ENCODE measurements at regions not wholly inside any gene's neighbourhood (a gene's known extent, or its start where the extent isn't known, plus 50 kb on each side); places are given as distances from the start of the nearest gene placed in this dataset.
A peak's percentile ranks its signal among the peaks of the same experiment; 100 is the strongest.

DNA sequence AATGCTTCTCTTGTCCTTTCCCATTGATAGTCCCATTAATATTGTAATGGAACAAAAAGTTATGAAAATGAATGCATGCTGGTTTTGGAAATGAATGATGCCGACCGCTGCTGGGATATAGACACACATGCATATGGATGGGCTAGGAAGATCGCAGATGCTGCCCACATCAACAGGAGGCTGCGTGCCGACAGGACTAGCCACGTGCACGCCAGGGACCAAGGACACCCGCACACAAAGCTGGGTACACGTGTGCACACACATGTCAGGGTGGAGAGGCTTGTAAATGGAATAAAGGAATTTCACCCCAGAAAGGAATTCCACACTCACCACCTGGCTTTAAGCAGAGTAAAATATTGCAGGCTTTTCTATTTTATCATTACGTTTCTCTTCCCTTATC lies 153.8 kb upstream of the VASH1 start:
- H3K4me1 ChIP-seq (ENCODE audit: control insufficient read depth, insufficient read depth, low read length), result peaks cover 12% of the 10 kb centered on the region
- no peak overlapping the region for H3K9ac ChIP-seq (ENCODE audit: low read depth, low read length)
- no peak overlapping the region for H3K27ac ChIP-seq (ENCODE audit: low read depth, low read length)

GRCh38 chr14:76612654-76613053 lies 148.6 kb upstream of the VASH1 start:
- Histone ChIP-seq H3K9me3 (ENCODE audit: control insufficient read depth, insufficient read depth, low read length) (no peaks in the 10 kb centered on the region), H3K4me1 (ENCODE audit: control insufficient read depth, insufficient read depth, low read length) (peaks cover 26% of the 10 kb centered on the region), H3K4me3 (ENCODE audit: low read depth, low read length) (no peak overlapping the region), H3K27ac (ENCODE audit: low read depth, low read length) (peak overlapping the region; percentile 32), H3K9ac (ENCODE audit: low read depth, low read length) (no peak overlapping the region; the same call in 1 of the 2 replicates), H3K36me3 (ENCODE audit: control insufficient read depth, insufficient read depth, low read length) (no peaks in the 10 kb centered on the region), H3K27me3 (ENCODE audit: control insufficient read depth, insufficient read depth, low read length) (no peaks in the 10 kb centered on the region)

More for the DNA sequence above, 153.8 kb upstream of the VASH1 start:
- Histone ChIP-seq H3K36me3 (ENCODE audit: control insufficient read depth, insufficient read depth, low read length) (no peaks in the 10 kb centered on the region), H3K9me3 (ENCODE audit: control insufficient read depth, insufficient read depth, low read length) (no peaks in the 10 kb centered on the region), H3K4me3 (ENCODE audit: low read depth, low read length) (no peak overlapping the region), H3K27me3 (ENCODE audit: control insufficient read depth, insufficient read depth, low read length) (no peaks in the 10 kb centered on the region)

DNA sequence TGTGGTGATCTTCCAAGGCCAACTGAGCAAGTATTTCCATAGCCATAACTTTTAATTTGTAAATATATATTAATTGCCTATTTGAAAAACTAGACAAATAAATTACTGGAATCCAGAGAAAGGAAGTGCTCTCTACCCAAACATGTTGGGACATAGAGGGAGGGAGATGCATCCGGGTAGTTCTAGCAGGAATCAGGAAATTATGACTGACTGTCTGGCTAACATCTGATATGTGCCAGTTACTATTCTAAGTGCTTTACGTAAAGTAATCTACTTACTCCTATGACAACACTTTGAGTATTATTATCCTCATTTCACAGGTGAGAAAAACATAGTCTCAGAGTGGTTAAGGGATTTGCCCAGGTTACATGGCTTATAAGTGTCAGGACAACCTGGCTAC lies 147.7 kb upstream of the VASH1 start:
- Histone ChIP-seq H3K9me3 (ENCODE audit: control insufficient read depth, insufficient read depth, low read length) (no peaks in the 10 kb centered on the region), H3K9ac (ENCODE audit: low read depth, low read length) (no peak overlapping the region), H3K36me3 (ENCODE audit: control insufficient read depth, insufficient read depth, low read length) (no peaks in the 10 kb centered on the region), H3K4me3 (ENCODE audit: low read depth, low read length) (no peak overlapping the region), H3K4me1 (ENCODE audit: control insufficient read depth, insufficient read depth, low read length) (peaks cover 26% of the 10 kb centered on the region), H3K27me3 (ENCODE audit: control insufficient read depth, insufficient read depth, low read length) (no peaks in the 10 kb centered on the region), H3K27ac (ENCODE audit: low read depth, low read length) (no peak overlapping the region)

- H3K9me3 ChIP-seq (ENCODE audit: control insufficient read depth, insufficient read depth, low read length), result no peaks in the 10 kb centered on the region
- H3K27ac ChIP-seq (ENCODE audit: low read depth, low read length), result no peak overlapping the region
- no peaks in the 10 kb centered on the region for H3K27me3 ChIP-seq (ENCODE audit: control insufficient read depth, insufficient read depth, low read length)
Observed at GRCh38 chr14:76615331-76615730, 145.9 kb upstream of the VASH1 start.

DNA sequence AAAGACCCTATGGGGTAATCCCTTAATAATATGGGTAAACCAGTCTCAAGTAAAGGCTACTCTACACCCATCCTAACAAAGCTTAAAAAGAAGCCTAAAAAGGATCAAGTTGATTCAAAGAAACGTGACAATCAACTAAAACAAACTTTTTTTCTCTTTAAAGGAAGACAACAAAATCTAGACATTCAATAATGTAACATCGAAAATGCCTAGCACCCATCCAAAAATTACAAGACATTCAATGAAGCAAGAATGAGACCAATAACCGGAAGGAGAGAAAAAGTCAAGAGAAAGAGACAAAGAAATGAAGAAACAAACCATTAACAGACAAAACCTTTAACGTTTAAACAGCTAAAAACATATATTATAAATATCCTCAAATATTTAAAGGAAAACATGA lies 143.8 kb upstream of the VASH1 start:
- Histone ChIP-seq H3K9me3 (ENCODE audit: control insufficient read depth, insufficient read depth, low read length) (no peaks in the 10 kb centered on the region), H3K36me3 (ENCODE audit: control insufficient read depth, insufficient read depth, low read length) (no peaks in the 10 kb centered on the region), H3K27me3 (ENCODE audit: control insufficient read depth, insufficient read depth, low read length) (no peaks in the 10 kb centered on the region), H3K4me1 (ENCODE audit: control insufficient read depth, insufficient read depth, low read length) (peaks cover 15% of the 10 kb centered on the region), H3K9ac (ENCODE audit: low read depth, low read length) (no peak overlapping the region), H3K27ac (ENCODE audit: low read depth, low read length) (no peak overlapping the region), H3K4me3 (ENCODE audit: low read depth, low read length) (no peak overlapping the region)

More at GRCh38 chr14:76615331-76615730, 145.9 kb upstream of the VASH1 start:
- Histone ChIP-seq H3K4me3 (ENCODE audit: low read depth, low read length) (no peak overlapping the region), H3K36me3 (ENCODE audit: control insufficient read depth, insufficient read depth, low read length) (no peaks in the 10 kb centered on the region), H3K9ac (ENCODE audit: low read depth, low read length) (no peak overlapping the region), H3K4me1 (ENCODE audit: control insufficient read depth, insufficient read depth, low read length) (peaks cover 26% of the 10 kb centered on the region)

GRCh38 chr14:76636602-76637001 lies 124.7 kb upstream of the VASH1 start:
- H3K4me1 ChIP-seq (ENCODE audit: control insufficient read depth, insufficient read depth, low read length), result no peaks in the 10 kb centered on the region
- H3K27ac ChIP-seq (ENCODE audit: low read depth, low read length), result no peak overlapping the region
- H3K9ac ChIP-seq (ENCODE audit: low read depth, low read length), result no peak overlapping the region
- H3K4me3 ChIP-seq (ENCODE audit: low read depth, low read length), result no peak overlapping the region
- no peaks in the 10 kb centered on the region for H3K36me3 ChIP-seq (ENCODE audit: control insufficient read depth, insufficient read depth, low read length)
- no peaks in the 10 kb centered on the region; the same call in 1 of the 2 replicates for H3K9me3 ChIP-seq (ENCODE audit: control insufficient read depth, insufficient read depth, low read length)
- no peaks in the 10 kb centered on the region for H3K27me3 ChIP-seq (ENCODE audit: control insufficient read depth, insufficient read depth, low read length)

DNA sequence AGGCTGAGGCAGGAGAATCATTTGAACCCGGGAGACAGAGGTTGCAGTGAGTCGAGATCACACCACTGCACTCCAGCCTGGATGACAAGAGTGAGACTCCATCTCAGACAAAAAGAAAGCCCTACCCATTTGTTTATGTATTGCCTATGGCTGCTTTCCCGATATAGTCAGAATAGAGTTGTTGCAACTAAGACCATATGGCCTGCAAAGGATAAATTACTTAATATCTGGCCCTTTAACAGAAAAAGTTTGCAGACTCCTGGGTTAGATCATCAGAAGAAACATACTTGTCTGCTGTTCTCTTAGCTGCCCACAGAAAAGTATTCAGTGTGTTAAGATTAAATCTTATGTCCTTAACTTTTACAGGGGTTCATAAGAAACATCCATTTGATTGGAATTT lies 122.4 kb upstream of the VASH1 start:
- Histone ChIP-seq H3K9me3 (ENCODE audit: control insufficient read depth, insufficient read depth, low read length) (no peaks in the 10 kb centered on the region; the same call in 1 of the 2 replicates), H3K27me3 (ENCODE audit: control insufficient read depth, insufficient read depth, low read length) (no peaks in the 10 kb centered on the region), H3K36me3 (ENCODE audit: control insufficient read depth, insufficient read depth, low read length) (no peaks in the 10 kb centered on the region), H3K27ac (ENCODE audit: low read depth, low read length) (no peak overlapping the region), H3K4me1 (ENCODE audit: control insufficient read depth, insufficient read depth, low read length) (no peaks in the 10 kb centered on the region), H3K4me3 (ENCODE audit: low read depth, low read length) (no peak overlapping the region), H3K9ac (ENCODE audit: low read depth, low read length) (no peak overlapping the region)

- Histone ChIP-seq H3K27me3 (ENCODE audit: control insufficient read depth, insufficient read depth, low read length) (no peaks in the 10 kb centered on the region), H3K9me3 (ENCODE audit: control insufficient read depth, insufficient read depth, low read length) (no peaks in the 10 kb centered on the region; the same call in 1 of the 2 replicates), H3K4me1 (ENCODE audit: control insufficient read depth, insufficient read depth, low read length) (0 out of 2 replicates have a peak, but pooled peaks cover 3% of the 10 kb centered on the region), H3K36me3 (ENCODE audit: control insufficient read depth, insufficient read depth, low read length) (no peaks in the 10 kb centered on the region), H3K9ac (ENCODE audit: low read depth, low read length) (no peak overlapping the region), H3K27ac (ENCODE audit: low read depth, low read length) (no peak overlapping the region), H3K4me3 (ENCODE audit: low read depth, low read length) (no peak overlapping the region)
Observed at GRCh38 chr14:76639606-76640229, 121.5 kb upstream of the VASH1 start.

DNA sequence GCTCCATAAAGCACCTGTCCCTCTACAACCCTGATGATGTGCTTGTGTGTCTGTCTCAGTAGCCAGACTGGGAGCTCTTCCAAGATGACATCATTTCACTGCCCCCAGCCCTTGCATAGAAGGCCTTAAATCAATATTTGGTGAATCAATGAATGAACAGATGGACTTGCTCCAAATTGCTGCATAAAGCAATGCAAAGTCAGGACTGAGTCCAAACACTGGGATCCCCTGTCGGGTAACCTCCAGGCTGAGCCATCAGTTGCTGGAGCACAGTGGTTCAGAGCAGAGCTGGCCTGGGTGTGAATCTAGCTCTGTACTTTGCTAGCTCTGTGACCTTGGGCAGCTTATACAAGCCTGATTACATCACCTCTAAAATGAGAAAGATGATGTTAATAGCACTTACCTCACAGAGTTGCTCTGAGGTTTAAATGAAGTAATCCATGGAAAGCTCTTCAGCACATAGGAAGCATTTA lies 120.3 kb upstream of the VASH1 start:
- no peaks in the 10 kb centered on the region for H3K27me3 ChIP-seq (ENCODE audit: control insufficient read depth, insufficient read depth, low read length)
- 0 out of 2 replicates have a peak, but pooled peaks cover 3% of the 10 kb centered on the region for H3K4me1 ChIP-seq (ENCODE audit: control insufficient read depth, insufficient read depth, low read length)
- H3K9me3 ChIP-seq (ENCODE audit: control insufficient read depth, insufficient read depth, low read length), result no peaks in the 10 kb centered on the region; the same call in 1 of the 2 replicates
- no peak overlapping the region for H3K9ac ChIP-seq (ENCODE audit: low read depth, low read length)
- no peak overlapping the region for H3K27ac ChIP-seq (ENCODE audit: low read depth, low read length)
- H3K4me3 ChIP-seq (ENCODE audit: low read depth, low read length), result no peak overlapping the region
- H3K36me3 ChIP-seq (ENCODE audit: control insufficient read depth, insufficient read depth, low read length), result no peaks in the 10 kb centered on the region

DNA sequence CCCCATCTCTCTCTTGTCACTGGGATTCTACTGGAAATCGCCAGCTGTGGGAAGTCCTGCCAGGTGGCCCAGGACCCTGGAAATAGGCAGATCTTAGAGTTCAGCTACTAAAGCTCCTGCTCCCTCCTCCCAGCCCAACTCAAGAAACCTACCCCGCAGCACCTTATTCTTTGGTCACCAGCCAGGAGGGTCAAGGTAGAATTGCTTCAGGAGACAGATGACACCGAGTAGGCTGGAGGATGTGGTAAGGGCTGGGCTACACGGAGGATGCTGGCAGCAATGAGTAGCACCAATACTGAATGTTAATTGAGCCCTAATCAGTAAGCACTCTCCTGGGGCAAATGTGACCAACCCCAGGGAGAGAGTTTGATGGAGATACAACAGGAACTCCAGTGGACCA lies 119.7 kb upstream of the VASH1 start:
- Histone ChIP-seq H3K9me3 (ENCODE audit: control insufficient read depth, insufficient read depth, low read length) (no peaks in the 10 kb centered on the region; the same call in 1 of the 2 replicates), H3K36me3 (ENCODE audit: control insufficient read depth, insufficient read depth, low read length) (no peaks in the 10 kb centered on the region), H3K27me3 (ENCODE audit: control insufficient read depth, insufficient read depth, low read length) (no peaks in the 10 kb centered on the region), H3K27ac (ENCODE audit: low read depth, low read length) (no peak overlapping the region), H3K9ac (ENCODE audit: low read depth, low read length) (no peak overlapping the region), H3K4me3 (ENCODE audit: low read depth, low read length) (no peak overlapping the region), H3K4me1 (ENCODE audit: control insufficient read depth, insufficient read depth, low read length) (0 out of 2 replicates have a peak, but pooled peaks cover 3% of the 10 kb centered on the region)

GRCh38 chr14:76643887-76644286 lies 117.4 kb upstream of the VASH1 start:
- Histone ChIP-seq H3K36me3 (ENCODE audit: control insufficient read depth, insufficient read depth, low read length) (no peaks in the 10 kb centered on the region), H3K9ac (ENCODE audit: low read depth, low read length) (no peak overlapping the region), H3K27ac (ENCODE audit: low read depth, low read length) (no peak overlapping the region), H3K4me3 (ENCODE audit: low read depth, low read length) (no peak overlapping the region), H3K9me3 (ENCODE audit: control insufficient read depth, insufficient read depth, low read length) (no peaks in the 10 kb centered on the region), H3K4me1 (ENCODE audit: control insufficient read depth, insufficient read depth, low read length) (0 out of 2 replicates have a peak, but pooled peaks cover 3% of the 10 kb centered on the region), H3K27me3 (ENCODE audit: control insufficient read depth, insufficient read depth, low read length) (no peaks in the 10 kb centered on the region)

Measured in HUES48 (cell line).